K562 (cell line): ENCODE measurements at regions not wholly inside any gene's neighbourhood (a gene's known extent, or its start where the extent isn't known, plus 50 kb on each side); places are given as distances from the start of the nearest gene placed in this dataset.
A peak's percentile ranks its signal among the peaks of the same experiment; 100 is the strongest.

ENCODE experiments used
- ATAC-seq: fragments of 200-7000 bp; cut with Tn5 transposase; 3 replicates; pipeline ENCODE4 v1.9.1; 2020; ENCODE audit warnings: moderate library complexity
- BruUV-seq: library from RNA; stranded (reverse); fragments of 400-500 nt; replicated peaks from 2 replicates; lab custom pipeline; 2021; lab: Mats Ljungman, UMichigan
- CTCF ChIA-PET: fragments of 300-600 bp; formaldehyde crosslinking; extraction: SDS; loops from one replicate; lab custom pipeline; 2021; ENCODE audit warnings: low intra/inter-chr PET ratio; lab: Yijun Ruan, JAX
- POLR2A ChIA-PET: fragments of 300-600, 350-650 bp; sonication (Branson Sonifier 250); formaldehyde crosslinking; extraction: SDS; loops from one replicate; lab custom pipeline; 2021; ENCODE audit warnings: antibody characterized with exemption, inconsistent platforms; lab: Yijun Ruan, JAX
- DNase-seq, 4 experiments: peaks; one replicate each; pipeline versions ENCODE4 v3.0.0 to v3.0.0-alpha.2; 2011 to 2018; ENCODE audit warnings: low spot score in 3 of 4, mixed read lengths in 3 of 4; ENCODE audit errors: extremely low read depth in 1 of 4
- FAIRE-seq: peaks from 2 replicates; lab custom pipeline; 2011; peaks lifted over from hg19 to GRCh38; lab: Jason Lieb, UNC
- H2AFZ ChIP-seq: 2 replicates; pipeline ENCODE4 v1.6.0; 2011; ENCODE audit warnings: low read depth, low read length, control low read depth, inconsistent platforms
- H3K27ac ChIP-seq: fragments of 200-600 bp; 3 replicates; pipeline ENCODE4 v1.8.0; 2011; ENCODE audit warnings: low read depth, mild to moderate bottlenecking, control low read depth, inconsistent platforms, low read length, moderate library complexity, mixed read lengths; ENCODE audit errors: extremely low read depth
- H3K27me3 ChIP-seq, 2 experiments: fragments of 300-600 bp in 1 of 2; 2 replicates in 1 of 2; 3 replicates in 1 of 2; pipeline versions ENCODE4 v1.6.0 to v1.8.0; 2011; ENCODE audit warnings: inconsistent platforms in 2 of 2, low read length in 2 of 2, mild to moderate bottlenecking in 1 of 2, mixed read lengths in 1 of 2, moderate library complexity in 1 of 2; ENCODE audit not compliant: control insufficient read depth in 2 of 2, insufficient read depth in 2 of 2
- H3K36me3 ChIP-seq: fragments of 300-600 bp; 3 replicates; pipeline ENCODE4 v1.8.0; 2011; ENCODE audit warnings: mild to moderate bottlenecking, low read length, inconsistent platforms; ENCODE audit not compliant: control insufficient read depth, insufficient read depth
- H3K4me1 ChIP-seq, 2 experiments: fragments of 200-600 bp in 1 of 2; replicated peaks in 1 of 2; 2 replicates in 1 of 2; 3 replicates in 1 of 2; pipeline versions ENCODE4 v1.5.1 to v1.8.0; 2011; ENCODE audit warnings: inconsistent platforms in 2 of 2, low read length in 2 of 2, mild to moderate bottlenecking in 1 of 2, mixed read lengths in 1 of 2, moderate library complexity in 1 of 2; ENCODE audit not compliant: control insufficient read depth in 2 of 2, insufficient read depth in 2 of 2
- H3K4me2 ChIP-seq: 2 replicates; pipeline ENCODE4 v1.6.1; 2011; ENCODE audit warnings: low read length, control low read depth, inconsistent platforms, mixed read lengths; ENCODE audit not compliant: insufficient read depth
- H3K4me3 ChIP-seq: fragments of 200-600 bp; sonication (generic), shearing (Covaris generic); 2 replicates; pipeline ENCODE4 v1.5.1; 2016; ENCODE audit warnings: control low read depth, inconsistent platforms
- H3K79me2 ChIP-seq: fragments of 200-600 bp; 3 replicates; pipeline ENCODE4 v1.8.0; 2011; ENCODE audit warnings: low read length, inconsistent platforms; ENCODE audit not compliant: control insufficient read depth, insufficient read depth
- H3K9ac ChIP-seq, 2 experiments: 2 replicates each; pipeline versions ENCODE4 v1.6.0 to v1.6.1; 2011; ENCODE audit warnings: low read depth in 2 of 2, low read length in 2 of 2, control low read depth in 1 of 2, inconsistent platforms in 1 of 2, mild to moderate bottlenecking in 1 of 2, mixed read lengths in 1 of 2; ENCODE audit not compliant: insufficient read depth in 1 of 2
- H3K9me1 ChIP-seq: one replicate; pipeline ENCODE4 v1.6.0; 2011; ENCODE audit warnings: inconsistent platforms, mild to moderate bottlenecking, low read length, moderate library complexity; ENCODE audit not compliant: control insufficient read depth, insufficient read depth
- H3K9me3 ChIP-seq: replicated peaks from 2 replicates; pipeline ENCODE4 v1.5.1; 2011; ENCODE audit warnings: low read depth, low read length, inconsistent platforms; ENCODE audit not compliant: control insufficient read depth, insufficient read depth
- H4K20me1 ChIP-seq: replicated peaks from 2 replicates; pipeline ENCODE4 v1.6.1; 2011; ENCODE audit warnings: low read length, inconsistent platforms, mixed read lengths; ENCODE audit not compliant: control insufficient read depth, insufficient read depth
- EWSR1 ChIP-seq: fragments of 450-650 bp; IDR thresholded peaks from 2 replicates; pipeline ENCODE4 v1.6.1; 2018; ENCODE audit warnings: borderline replicate concordance, mild to moderate bottlenecking, low read depth, moderate library complexity; ENCODE audit not compliant: partially characterized antibody
- NFIC ChIP-seq: fragments of 450-650 bp; IDR thresholded peaks from 2 replicates; pipeline ENCODE4 v1.6.1; 2017; ENCODE audit warnings: mild to moderate bottlenecking, inconsistent platforms
- ZBTB40 ChIP-seq, 2 experiments: fragments of 450-650 bp in 1 of 2; sonication (generic) in 1 of 2; formaldehyde crosslinking in 1 of 2; IDR thresholded peaks; 2 replicates each; pipeline versions ENCODE4 v1.7.1 to v1.9.0; 2016 to 2022; ENCODE audit warnings: inconsistent platforms in 1 of 2, mild to moderate bottlenecking in 1 of 2, missing genetic modification reagents in 1 of 2
- WGBS: fragments of 100-300 bp; shearing (Covaris generic); methylation state at CpG from one replicate; pipeline ENCODE4 v1.1.6; 2016; ENCODE audit warnings: low coverage, mixed read lengths; ENCODE audit not compliant: insufficient coverage; ENCODE audit errors: missing lambda C conversion rate; 5-methylcytosine and 5-hydroxymethylcytosine counted together
- in situ Hi-C: fragments of 300-500 bp; cut with MboI; formaldehyde crosslinking; loops from 4 replicates; pipeline ENCODE4 v1.15.0; 2018; ENCODE audit warnings: inconsistent platforms, mixed read lengths
- intact Hi-C: fragments of 100-400 bp; cut with micrococcal nuclease; formaldehyde crosslinking; loops from 2 replicates; pipeline ENCODE4 v1.14.2; 2022

GRCh38 chr12:124475295-124476010 is 92.0 kb downstream of the NCOR2 start:
- Histone ChIP-seq H3K4me1 (peaks cover 0 to 13% of the 10 kb centered on the region in 2 experiments; a peak in 3 of 5 replicates), H3K27ac (no peak overlapping the region), H3K9me1 (no peaks in the 10 kb centered on the region), H3K9me3 (peaks cover 10% of the 10 kb centered on the region), H3K4me2 (no peak overlapping the region), H3K79me2 (no peaks in the 10 kb centered on the region), H3K36me3 (peaks cover 69% of the 10 kb centered on the region; the same call in 2 of the 3 replicates), H3K27me3 (no peaks in the 10 kb centered on the region), H4K20me1 (no peaks in the 10 kb centered on the region), H3K4me3 (no peak overlapping the region), H2AFZ (no peak overlapping the region), H3K9ac (no peak overlapping the region)
- ChIA-PET CTCF (no interaction called here), POLR2A (interaction anchor here (1.2 kb wide), 1 partner anchor 14 kb away, joined by 4 read pairs; no protein-coding TSS in a partner anchor)
- 93% methylated on average over 12 of the region's 14 CpGs for WGBS
- in situ Hi-C loops, result no loop called here
- DNase-seq (no peak), FAIRE-seq (no peak), ATAC-seq (no peak)
- BruUV-seq, result no TSS peak
- peak; percentile 30; the same call in 1 of the 2 replicates for TF ChIP-seq NFIC
- TF ChIP-seq ZBTB40 (IDR thresholded peaks at IDR 0.05), result peak; percentile 85
- TF ChIP-seq ZBTB40 (CRISPR knock-in tag; IDR thresholded peaks at IDR 0.05), result peak; percentile 73; the same call in 1 of the 2 replicates
- no peak for TF ChIP-seq EWSR1
- intact Hi-C loops, result loop anchor here (10.0 kb wide), 1 partner anchor 121 kb away; no protein-coding TSS in a partner anchor
